OCI-LY3 (cell line): ENCODE measurements at regions not wholly inside any gene's neighbourhood (a gene's known extent, or its start where the extent isn't known, plus 50 kb on each side); places are given as distances from the start of the nearest gene placed in this dataset.

Experiments
- EZH2phosphoT487 ChIP-seq: fragments of 200-600 bp; shearing (Covaris generic); IDR thresholded peaks from 2 replicates; pipeline ENCODE4 v1.6.1; 2018; ENCODE audit warnings: antibody characterized with exemption, mixed run types, low read depth
- TF ChIP-seq, protein P1 (sequence below): fragments of 200-600, 300-600 bp; sonication (generic); IDR thresholded peaks from 2 replicates; pipeline ENCODE4 v1.5.1; 2014; ENCODE audit warnings: antibody characterized with exemption, low read length, low read depth

DNA sequence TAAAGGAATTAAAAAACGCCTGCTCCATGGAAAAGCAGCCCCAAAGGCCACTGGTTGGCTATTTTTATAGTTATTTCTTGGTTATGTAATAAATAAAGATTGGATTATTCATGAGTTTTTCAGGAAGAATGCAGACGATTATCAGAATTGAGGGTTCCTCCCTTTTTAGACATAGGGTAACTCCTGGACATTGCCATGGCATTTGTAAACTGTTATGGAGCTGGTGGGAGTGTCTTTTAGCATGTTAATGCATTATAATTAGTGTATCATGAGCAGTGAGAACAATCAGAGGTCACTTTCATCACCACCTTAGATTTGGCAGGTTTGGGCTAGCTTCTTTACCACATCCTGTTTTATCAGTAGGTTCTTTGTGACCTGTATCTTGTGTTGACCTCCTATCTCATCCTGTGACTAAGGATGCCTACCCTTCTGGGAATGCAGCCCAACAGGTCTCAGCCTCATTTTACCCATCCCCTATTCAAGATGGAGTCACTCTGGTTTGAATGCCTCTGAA, 728.7 kb downstream of the GALC start:
- TF ChIP-seq, protein P1, sequence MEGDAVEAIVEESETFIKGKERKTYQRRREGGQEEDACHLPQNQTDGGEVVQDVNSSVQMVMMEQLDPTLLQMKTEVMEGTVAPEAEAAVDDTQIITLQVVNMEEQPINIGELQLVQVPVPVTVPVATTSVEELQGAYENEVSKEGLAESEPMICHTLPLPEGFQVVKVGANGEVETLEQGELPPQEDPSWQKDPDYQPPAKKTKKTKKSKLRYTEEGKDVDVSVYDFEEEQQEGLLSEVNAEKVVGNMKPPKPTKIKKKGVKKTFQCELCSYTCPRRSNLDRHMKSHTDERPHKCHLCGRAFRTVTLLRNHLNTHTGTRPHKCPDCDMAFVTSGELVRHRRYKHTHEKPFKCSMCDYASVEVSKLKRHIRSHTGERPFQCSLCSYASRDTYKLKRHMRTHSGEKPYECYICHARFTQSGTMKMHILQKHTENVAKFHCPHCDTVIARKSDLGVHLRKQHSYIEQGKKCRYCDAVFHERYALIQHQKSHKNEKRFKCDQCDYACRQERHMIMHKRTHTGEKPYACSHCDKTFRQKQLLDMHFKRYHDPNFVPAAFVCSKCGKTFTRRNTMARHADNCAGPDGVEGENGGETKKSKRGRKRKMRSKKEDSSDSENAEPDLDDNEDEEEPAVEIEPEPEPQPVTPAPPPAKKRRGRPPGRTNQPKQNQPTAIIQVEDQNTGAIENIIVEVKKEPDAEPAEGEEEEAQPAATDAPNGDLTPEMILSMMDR: no peak
- no peak for TF ChIP-seq EZH2phosphoT487
